K562 (cell line): ENCODE measurements at regions not wholly inside any gene's neighbourhood (a gene's known extent, or its start where the extent isn't known, plus 50 kb on each side); places are given as distances from the start of the nearest gene placed in this dataset.

Experiments used
- ATAC-seq: fragments of 200-7000 bp; cut with Tn5 transposase; 3 replicates; pipeline ENCODE4 v1.9.1; 2020; ENCODE audit warnings: moderate library complexity
- BruUV-seq: library from RNA; stranded (reverse); fragments of 400-500 nt; replicated peaks from 2 replicates; lab custom pipeline; 2021; lab: Mats Ljungman, UMichigan
- CTCF ChIA-PET: fragments of 300-600 bp; formaldehyde crosslinking; extraction: SDS; loops from one replicate; lab custom pipeline; 2021; ENCODE audit warnings: low intra/inter-chr PET ratio; lab: Yijun Ruan, JAX
- POLR2A ChIA-PET: fragments of 300-600, 350-650 bp; sonication (Branson Sonifier 250); formaldehyde crosslinking; extraction: SDS; loops from one replicate; lab custom pipeline; 2021; ENCODE audit warnings: antibody characterized with exemption, inconsistent platforms; lab: Yijun Ruan, JAX
- DNase-seq, 4 experiments: peaks; one replicate each; pipeline versions ENCODE4 v3.0.0 to v3.0.0-alpha.2; 2011 to 2018; ENCODE audit warnings: low spot score in 3 of 4, mixed read lengths in 3 of 4; ENCODE audit errors: extremely low read depth in 1 of 4
- FAIRE-seq: peaks from 2 replicates; lab custom pipeline; 2011; peaks lifted over from hg19 to GRCh38; lab: Jason Lieb, UNC
- H2AFZ ChIP-seq: 2 replicates; pipeline ENCODE4 v1.6.0; 2011; ENCODE audit warnings: low read depth, low read length, control low read depth, inconsistent platforms
- H3K27ac ChIP-seq: fragments of 200-600 bp; 3 replicates; pipeline ENCODE4 v1.8.0; 2011; ENCODE audit warnings: low read depth, mild to moderate bottlenecking, control low read depth, inconsistent platforms, low read length, moderate library complexity, mixed read lengths; ENCODE audit errors: extremely low read depth
- H3K27me3 ChIP-seq, 2 experiments: fragments of 300-600 bp in 1 of 2; 2 replicates in 1 of 2; 3 replicates in 1 of 2; pipeline versions ENCODE4 v1.6.0 to v1.8.0; 2011; ENCODE audit warnings: inconsistent platforms in 2 of 2, low read length in 2 of 2, mild to moderate bottlenecking in 1 of 2, mixed read lengths in 1 of 2, moderate library complexity in 1 of 2; ENCODE audit not compliant: control insufficient read depth in 2 of 2, insufficient read depth in 2 of 2
- H3K36me3 ChIP-seq: fragments of 300-600 bp; 3 replicates; pipeline ENCODE4 v1.8.0; 2011; ENCODE audit warnings: mild to moderate bottlenecking, low read length, inconsistent platforms; ENCODE audit not compliant: control insufficient read depth, insufficient read depth
- H3K4me1 ChIP-seq, 2 experiments: fragments of 200-600 bp in 1 of 2; replicated peaks in 1 of 2; 2 replicates in 1 of 2; 3 replicates in 1 of 2; pipeline versions ENCODE4 v1.5.1 to v1.8.0; 2011; ENCODE audit warnings: inconsistent platforms in 2 of 2, low read length in 2 of 2, mild to moderate bottlenecking in 1 of 2, mixed read lengths in 1 of 2, moderate library complexity in 1 of 2; ENCODE audit not compliant: control insufficient read depth in 2 of 2, insufficient read depth in 2 of 2
- H3K4me2 ChIP-seq: 2 replicates; pipeline ENCODE4 v1.6.1; 2011; ENCODE audit warnings: low read length, control low read depth, inconsistent platforms, mixed read lengths; ENCODE audit not compliant: insufficient read depth
- H3K4me3 ChIP-seq: fragments of 200-600 bp; sonication (generic), shearing (Covaris generic); 2 replicates; pipeline ENCODE4 v1.5.1; 2016; ENCODE audit warnings: control low read depth, inconsistent platforms
- H3K79me2 ChIP-seq: fragments of 200-600 bp; 3 replicates; pipeline ENCODE4 v1.8.0; 2011; ENCODE audit warnings: low read length, inconsistent platforms; ENCODE audit not compliant: control insufficient read depth, insufficient read depth
- H3K9ac ChIP-seq, 2 experiments: 2 replicates each; pipeline versions ENCODE4 v1.6.0 to v1.6.1; 2011; ENCODE audit warnings: low read depth in 2 of 2, low read length in 2 of 2, control low read depth in 1 of 2, inconsistent platforms in 1 of 2, mild to moderate bottlenecking in 1 of 2, mixed read lengths in 1 of 2; ENCODE audit not compliant: insufficient read depth in 1 of 2
- H3K9me1 ChIP-seq: one replicate; pipeline ENCODE4 v1.6.0; 2011; ENCODE audit warnings: inconsistent platforms, mild to moderate bottlenecking, low read length, moderate library complexity; ENCODE audit not compliant: control insufficient read depth, insufficient read depth
- H3K9me3 ChIP-seq: replicated peaks from 2 replicates; pipeline ENCODE4 v1.5.1; 2011; ENCODE audit warnings: low read depth, low read length, inconsistent platforms; ENCODE audit not compliant: control insufficient read depth, insufficient read depth
- H4K20me1 ChIP-seq: replicated peaks from 2 replicates; pipeline ENCODE4 v1.6.1; 2011; ENCODE audit warnings: low read length, inconsistent platforms, mixed read lengths; ENCODE audit not compliant: control insufficient read depth, insufficient read depth
- BCOR ChIP-seq: fragments of 450-650 bp; IDR thresholded peaks from 2 replicates; pipeline ENCODE4 v1.6.1; 2016
- CAMTA2 ChIP-seq: fragments of 250-450 bp; sonication (Bioruptor Pico); conservative IDR thresholded peaks from 2 replicates; pipeline ENCODE4 v1.5.1; 2022
- CREM ChIP-seq: IDR thresholded peaks from 2 replicates; pipeline ENCODE4 v1.6.1; 2014; ENCODE audit warnings: antibody characterized with exemption, low read depth
- HDAC2 ChIP-seq: fragments of 450-650 bp; IDR thresholded peaks from 2 replicates; pipeline ENCODE4 v1.6.1; 2016; ENCODE audit warnings: mild to moderate bottlenecking
- SP1 ChIP-seq: sonication (generic); formaldehyde crosslinking; IDR thresholded peaks from 2 replicates; pipeline ENCODE4 v1.8.1; 2022; ENCODE audit warnings: mild to moderate bottlenecking, missing genetic modification reagents
- TEAD1 ChIP-seq, 2 experiments: fragments of 450-650 bp in 1 of 2; sonication (generic) in 1 of 2; formaldehyde crosslinking; IDR thresholded peaks; 2 replicates each; pipeline versions ENCODE4 v1.4.0 to v1.8.0; 2020 to 2022; ENCODE audit warnings: mild to moderate bottlenecking in 2 of 2, missing genetic modification reagents in 1 of 2
- ZNF780A ChIP-seq: fragments of 250-450 bp; sonication (Bioruptor Pico); IDR thresholded peaks from 2 replicates; pipeline ENCODE4 v1.5.0; 2021; ENCODE audit warnings: mild to moderate bottlenecking
- WGBS: fragments of 100-300 bp; shearing (Covaris generic); methylation state at CpG from one replicate; pipeline ENCODE4 v1.1.6; 2016; ENCODE audit warnings: low coverage, mixed read lengths; ENCODE audit not compliant: insufficient coverage; ENCODE audit errors: missing lambda C conversion rate; 5-methylcytosine and 5-hydroxymethylcytosine counted together
- in situ Hi-C: fragments of 300-500 bp; cut with MboI; formaldehyde crosslinking; loops from 4 replicates; pipeline ENCODE4 v1.15.0; 2018; ENCODE audit warnings: inconsistent platforms, mixed read lengths
- intact Hi-C: fragments of 100-400 bp; cut with micrococcal nuclease; formaldehyde crosslinking; loops from 2 replicates; pipeline ENCODE4 v1.14.2; 2022
- TF ChIP-seq, protein P1 (sequence below): fragments of 250-450 bp; sonication (Bioruptor Pico); IDR thresholded peaks from 2 replicates; pipeline ENCODE4 v1.8.0; 2022; ENCODE audit warnings: inconsistent platforms
- TF ChIP-seq, protein P2 (sequence below): sonication (generic); formaldehyde crosslinking; IDR thresholded peaks from 2 replicates; pipeline ENCODE4 v1.4.0; 2020; ENCODE audit warnings: mild to moderate bottlenecking, missing genetic modification reagents
- TF ChIP-seq, protein P3 (sequence below): fragments of 450-650 bp; IDR thresholded peaks from 2 replicates; pipeline ENCODE4 v1.6.1; 2014; ENCODE audit warnings: low read depth, mild to moderate bottlenecking, moderate library complexity, borderline replicate concordance

DNA sequence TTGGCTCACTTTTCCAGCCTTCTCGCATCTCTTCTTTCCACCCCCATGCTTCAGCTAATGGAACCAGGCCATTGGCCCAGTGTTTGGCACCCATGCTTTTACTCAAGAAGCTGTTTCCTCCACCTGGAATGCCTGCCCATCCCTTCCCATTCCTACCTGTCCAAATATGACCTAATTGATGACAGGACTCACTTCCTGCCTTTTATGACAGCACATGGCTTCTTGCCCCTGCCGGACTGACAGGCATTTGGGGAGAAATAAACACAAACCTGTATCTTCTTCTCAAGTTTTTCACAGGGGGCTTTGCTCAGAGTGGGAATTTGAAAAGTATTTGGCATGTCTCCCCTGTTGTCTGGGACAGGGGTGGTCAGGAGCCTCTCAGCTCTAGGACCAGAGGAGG is 120.1 kb downstream of the ABHD5 start (continued):
- TF ChIP-seq, protein P1, sequence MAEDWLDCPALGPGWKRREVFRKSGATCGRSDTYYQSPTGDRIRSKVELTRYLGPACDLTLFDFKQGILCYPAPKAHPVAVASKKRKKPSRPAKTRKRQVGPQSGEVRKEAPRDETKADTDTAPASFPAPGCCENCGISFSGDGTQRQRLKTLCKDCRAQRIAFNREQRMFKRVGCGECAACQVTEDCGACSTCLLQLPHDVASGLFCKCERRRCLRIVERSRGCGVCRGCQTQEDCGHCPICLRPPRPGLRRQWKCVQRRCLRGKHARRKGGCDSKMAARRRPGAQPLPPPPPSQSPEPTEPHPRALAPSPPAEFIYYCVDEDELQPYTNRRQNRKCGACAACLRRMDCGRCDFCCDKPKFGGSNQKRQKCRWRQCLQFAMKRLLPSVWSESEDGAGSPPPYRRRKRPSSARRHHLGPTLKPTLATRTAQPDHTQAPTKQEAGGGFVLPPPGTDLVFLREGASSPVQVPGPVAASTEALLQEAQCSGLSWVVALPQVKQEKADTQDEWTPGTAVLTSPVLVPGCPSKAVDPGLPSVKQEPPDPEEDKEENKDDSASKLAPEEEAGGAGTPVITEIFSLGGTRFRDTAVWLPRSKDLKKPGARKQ (CRISPR knock-in tag), result no peak
- TF ChIP-seq, protein P2, sequence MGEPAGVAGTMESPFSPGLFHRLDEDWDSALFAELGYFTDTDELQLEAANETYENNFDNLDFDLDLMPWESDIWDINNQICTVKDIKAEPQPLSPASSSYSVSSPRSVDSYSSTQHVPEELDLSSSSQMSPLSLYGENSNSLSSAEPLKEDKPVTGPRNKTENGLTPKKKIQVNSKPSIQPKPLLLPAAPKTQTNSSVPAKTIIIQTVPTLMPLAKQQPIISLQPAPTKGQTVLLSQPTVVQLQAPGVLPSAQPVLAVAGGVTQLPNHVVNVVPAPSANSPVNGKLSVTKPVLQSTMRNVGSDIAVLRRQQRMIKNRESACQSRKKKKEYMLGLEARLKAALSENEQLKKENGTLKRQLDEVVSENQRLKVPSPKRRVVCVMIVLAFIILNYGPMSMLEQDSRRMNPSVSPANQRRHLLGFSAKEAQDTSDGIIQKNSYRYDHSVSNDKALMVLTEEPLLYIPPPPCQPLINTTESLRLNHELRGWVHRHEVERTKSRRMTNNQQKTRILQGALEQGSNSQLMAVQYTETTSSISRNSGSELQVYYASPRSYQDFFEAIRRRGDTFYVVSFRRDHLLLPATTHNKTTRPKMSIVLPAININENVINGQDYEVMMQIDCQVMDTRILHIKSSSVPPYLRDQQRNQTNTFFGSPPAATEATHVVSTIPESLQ (CRISPR knock-in tag), result no peak

DNA sequence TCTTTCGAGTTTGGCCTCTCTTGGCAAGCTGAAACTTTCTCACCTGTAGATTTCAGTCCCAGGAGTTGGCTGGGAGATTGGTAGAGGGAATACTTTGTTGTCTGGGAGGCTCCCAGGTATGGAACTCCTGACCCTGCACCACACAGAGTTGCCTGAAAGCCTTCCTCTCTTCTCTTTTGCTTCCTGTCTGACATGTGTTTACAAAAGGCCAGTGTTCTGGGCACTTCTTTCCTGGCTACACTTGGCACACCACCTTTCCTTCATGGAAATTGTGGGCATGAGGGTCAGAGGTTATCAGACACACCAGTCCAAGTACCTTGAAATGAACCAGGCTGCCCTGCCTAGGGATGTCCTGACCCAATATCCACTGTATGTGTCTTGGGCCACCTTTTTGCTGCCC is 123.7 kb downstream of the ABHD5 start:
- no peak overlapping the region for H3K27ac ChIP-seq
- DNase-seq, result no peak
- no peak for FAIRE-seq
- in situ Hi-C loops (no loop called here), intact Hi-C loops (no loop called here)
- CTCF ChIA-PET, result no interaction called here
- POLR2A ChIA-PET, result interaction anchor here (0.7 kb wide), 1 partner anchor 330 kb away, joined by 3 read pairs; no protein-coding TSS in a partner anchor
- peaks cover 0 to 32% of the 10 kb centered on the region in 2 experiments; a peak in 3 of 5 replicates for H3K27me3 ChIP-seq
- 0% methylated on average over 1 of the region's 1 CpG for WGBS
- H3K9me3 ChIP-seq, result no peaks in the 10 kb centered on the region
- H3K4me1 ChIP-seq, result no peaks in the 10 kb centered on the region
- H3K9me1 ChIP-seq, result no peaks in the 10 kb centered on the region
- no peak overlapping the region; a peak in 1 of 4 replicates for H3K9ac ChIP-seq
- no peak overlapping the region for H3K4me3 ChIP-seq
- H3K4me2 ChIP-seq, result no peak overlapping the region
- BruUV-seq, result no TSS peak
- H2AFZ ChIP-seq, result no peak overlapping the region
- H3K79me2 ChIP-seq, result no peaks in the 10 kb centered on the region
- H4K20me1 ChIP-seq, result no peaks in the 10 kb centered on the region
- H3K36me3 ChIP-seq, result no peaks in the 10 kb centered on the region
- ATAC-seq, result no peak
- TF ChIP-seq HDAC2 (no peak), SP1 (CRISPR knock-in tag) (no peak), ZNF780A (no peak), BCOR (no peak), CREM (no peak), TEAD1 (CRISPR knock-in tag; IDR thresholded peaks at IDR 0.05) (no peak), CAMTA2 (CRISPR knock-in tag) (no peak)
- TF ChIP-seq, protein P3, sequence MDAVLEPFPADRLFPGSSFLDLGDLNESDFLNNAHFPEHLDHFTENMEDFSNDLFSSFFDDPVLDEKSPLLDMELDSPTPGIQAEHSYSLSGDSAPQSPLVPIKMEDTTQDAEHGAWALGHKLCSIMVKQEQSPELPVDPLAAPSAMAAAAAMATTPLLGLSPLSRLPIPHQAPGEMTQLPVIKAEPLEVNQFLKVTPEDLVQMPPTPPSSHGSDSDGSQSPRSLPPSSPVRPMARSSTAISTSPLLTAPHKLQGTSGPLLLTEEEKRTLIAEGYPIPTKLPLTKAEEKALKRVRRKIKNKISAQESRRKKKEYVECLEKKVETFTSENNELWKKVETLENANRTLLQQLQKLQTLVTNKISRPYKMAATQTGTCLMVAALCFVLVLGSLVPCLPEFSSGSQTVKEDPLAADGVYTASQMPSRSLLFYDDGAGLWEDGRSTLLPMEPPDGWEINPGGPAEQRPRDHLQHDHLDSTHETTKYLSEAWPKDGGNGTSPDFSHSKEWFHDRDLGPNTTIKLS, result no peak
